ENCODE measurements at regions not wholly inside any gene's neighbourhood (a gene's known extent, or its start where the extent isn't known, plus 50 kb on each side); places are given as distances from the start of the nearest gene placed in this dataset.

DNA sequence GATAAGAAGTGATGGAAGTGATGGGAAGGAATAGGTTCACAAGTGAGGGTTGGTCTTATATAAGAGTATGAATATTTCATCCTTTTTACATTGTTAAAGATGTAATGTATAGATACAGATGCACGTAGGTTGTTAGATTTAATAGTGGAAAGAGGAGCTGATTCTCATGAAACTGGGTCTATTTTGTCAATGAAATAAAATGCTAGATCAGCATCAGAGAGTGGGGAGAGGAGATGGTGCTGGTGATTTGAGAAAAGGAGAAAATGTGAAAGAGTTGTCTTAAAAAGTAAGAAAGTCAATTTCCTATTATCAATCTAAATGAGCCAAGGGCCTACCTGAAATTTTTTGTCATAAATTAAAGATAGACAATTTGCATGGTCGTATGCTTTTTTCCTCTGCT lies 82.8 kb upstream of the FYN start:
- Histone ChIP-seq H3F3A (ENCODE audit: insufficient read depth) (no peaks in the 10 kb centered on the region), H3K4me2 (ENCODE audit: low read depth, low read length, poor library complexity, severe bottlenecking) (no peak overlapping the region), H3K36me3 (ENCODE audit: low read length) (no peaks in the 10 kb centered on the region), H3K27me3 (ENCODE audit: low read length) (no peaks in the 10 kb centered on the region), H3K9ac (ENCODE audit: low read length) (no peak overlapping the region), H3K4me3 (ENCODE audit: insufficient read depth, low read length, poor library complexity, severe bottlenecking) (no peak overlapping the region), H3K9me3 (ENCODE audit: insufficient read depth, low read length) (no peaks in the 10 kb centered on the region), H3K27ac (ENCODE audit: low read depth, low read length) (no peak overlapping the region), H4K20me1 (ENCODE audit: low read depth, low read length) (no peaks in the 10 kb centered on the region), H2AFZ (ENCODE audit: low read depth, low read length, severe bottlenecking) (no peak overlapping the region), H3K9me2 (replicated peaks; ENCODE audit: insufficient read depth, low read length) (no peaks in the 10 kb centered on the region), H3K79me2 (ENCODE audit: insufficient read depth, low read length) (no peaks in the 10 kb centered on the region)
- TF ChIP-seq, protein P1, sequence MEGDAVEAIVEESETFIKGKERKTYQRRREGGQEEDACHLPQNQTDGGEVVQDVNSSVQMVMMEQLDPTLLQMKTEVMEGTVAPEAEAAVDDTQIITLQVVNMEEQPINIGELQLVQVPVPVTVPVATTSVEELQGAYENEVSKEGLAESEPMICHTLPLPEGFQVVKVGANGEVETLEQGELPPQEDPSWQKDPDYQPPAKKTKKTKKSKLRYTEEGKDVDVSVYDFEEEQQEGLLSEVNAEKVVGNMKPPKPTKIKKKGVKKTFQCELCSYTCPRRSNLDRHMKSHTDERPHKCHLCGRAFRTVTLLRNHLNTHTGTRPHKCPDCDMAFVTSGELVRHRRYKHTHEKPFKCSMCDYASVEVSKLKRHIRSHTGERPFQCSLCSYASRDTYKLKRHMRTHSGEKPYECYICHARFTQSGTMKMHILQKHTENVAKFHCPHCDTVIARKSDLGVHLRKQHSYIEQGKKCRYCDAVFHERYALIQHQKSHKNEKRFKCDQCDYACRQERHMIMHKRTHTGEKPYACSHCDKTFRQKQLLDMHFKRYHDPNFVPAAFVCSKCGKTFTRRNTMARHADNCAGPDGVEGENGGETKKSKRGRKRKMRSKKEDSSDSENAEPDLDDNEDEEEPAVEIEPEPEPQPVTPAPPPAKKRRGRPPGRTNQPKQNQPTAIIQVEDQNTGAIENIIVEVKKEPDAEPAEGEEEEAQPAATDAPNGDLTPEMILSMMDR (IDR thresholded peaks at IDR 0.05; ENCODE audit: insufficient read depth, low read length, poor library complexity, severe bottlenecking), result no peak
- TF ChIP-seq EZH2phosphoT487 (conservative IDR thresholded peaks at IDR 0.05; ENCODE audit: low read length), result no peak

DNA sequence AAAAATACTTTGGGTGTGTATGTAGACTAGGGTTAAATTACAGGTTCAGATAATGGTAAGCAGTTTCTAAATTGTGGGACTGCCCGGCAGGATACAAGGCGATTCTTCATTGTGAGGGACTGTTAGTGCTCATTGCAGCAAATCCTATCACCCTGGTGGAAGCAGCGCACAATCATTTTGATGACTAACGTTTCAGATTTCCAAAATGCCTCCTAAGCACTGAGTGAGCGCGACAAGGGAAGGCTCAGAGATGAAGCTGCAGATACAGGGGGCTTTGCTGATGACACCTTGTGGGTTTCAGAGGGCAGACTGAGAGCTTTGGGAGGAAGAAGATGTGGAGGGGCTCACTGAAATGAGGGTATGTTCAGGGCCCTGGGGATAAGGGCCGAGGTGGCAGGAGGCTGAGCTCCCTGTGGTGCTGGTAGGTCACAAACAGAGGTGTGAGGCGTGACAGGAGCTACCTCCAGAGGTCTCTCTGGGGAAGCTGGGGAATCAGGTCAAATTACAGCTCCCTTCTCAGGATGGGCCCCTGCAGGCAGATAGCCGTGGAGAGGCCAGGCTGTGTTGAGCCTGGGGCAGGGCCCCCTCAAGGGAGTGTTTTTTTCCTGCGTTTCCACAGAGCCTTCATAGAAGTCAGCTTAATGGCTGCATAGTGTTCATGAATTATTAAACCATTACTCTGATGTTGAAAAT lies 84.5 kb upstream of the FYN start:
- TF ChIP-seq EZH2phosphoT487 (conservative IDR thresholded peaks at IDR 0.05; ENCODE audit: low read length), result no peak
- TF ChIP-seq, protein P1 (IDR thresholded peaks at IDR 0.05; ENCODE audit: insufficient read depth, low read length, poor library complexity, severe bottlenecking), result no peak
- Histone ChIP-seq H3K9me2 (replicated peaks; ENCODE audit: insufficient read depth, low read length) (no peaks in the 10 kb centered on the region), H3K4me2 (ENCODE audit: low read depth, low read length, poor library complexity, severe bottlenecking) (no peak overlapping the region), H3K27me3 (ENCODE audit: low read length) (no peaks in the 10 kb centered on the region), H3K9ac (ENCODE audit: low read length) (no peak overlapping the region), H2AFZ (ENCODE audit: low read depth, low read length, severe bottlenecking) (no peak overlapping the region), H3K9me3 (ENCODE audit: insufficient read depth, low read length) (no peaks in the 10 kb centered on the region), H3K36me3 (ENCODE audit: low read length) (no peaks in the 10 kb centered on the region), H3K79me2 (ENCODE audit: insufficient read depth, low read length) (no peaks in the 10 kb centered on the region), H4K20me1 (ENCODE audit: low read depth, low read length) (no peaks in the 10 kb centered on the region), H3K27ac (ENCODE audit: low read depth, low read length) (no peak overlapping the region), H3K4me3 (ENCODE audit: insufficient read depth, low read length, poor library complexity, severe bottlenecking) (no peak overlapping the region), H3F3A (ENCODE audit: insufficient read depth) (no peaks in the 10 kb centered on the region)

DNA sequence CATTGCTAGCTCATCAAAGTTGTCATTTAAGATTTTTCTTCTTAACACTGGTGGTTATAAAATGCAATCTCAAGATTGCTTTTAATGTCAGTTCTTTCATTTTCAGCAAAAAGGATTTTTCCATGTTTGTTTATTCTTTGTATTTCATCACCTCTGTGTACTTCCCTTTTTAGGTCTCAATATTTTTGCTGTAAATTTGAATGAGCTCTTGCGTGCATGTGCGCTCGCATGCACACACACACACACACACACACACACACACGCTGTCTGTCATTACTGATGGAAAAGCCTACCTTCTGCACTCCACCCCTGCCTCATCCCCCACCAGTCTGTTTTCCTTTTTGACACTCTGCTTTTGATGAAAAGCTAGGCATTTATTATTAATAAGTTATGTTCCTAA lies 85.3 kb upstream of the FYN start:
- H3K9ac ChIP-seq (ENCODE audit: low read length), result no peak overlapping the region
- H3K27ac ChIP-seq (ENCODE audit: low read depth, low read length), result no peak overlapping the region
- H3K9me2 ChIP-seq (replicated peaks; ENCODE audit: insufficient read depth, low read length), result no peaks in the 10 kb centered on the region
- H4K20me1 ChIP-seq (ENCODE audit: low read depth, low read length), result no peaks in the 10 kb centered on the region
- no peak overlapping the region for H3K4me2 ChIP-seq (ENCODE audit: low read depth, low read length, poor library complexity, severe bottlenecking)
- no peaks in the 10 kb centered on the region for H3F3A ChIP-seq (ENCODE audit: insufficient read depth)
- TF ChIP-seq EZH2phosphoT487 (conservative IDR thresholded peaks at IDR 0.05; ENCODE audit: low read length), result no peak
- TF ChIP-seq, protein P1 (IDR thresholded peaks at IDR 0.05; ENCODE audit: insufficient read depth, low read length, poor library complexity, severe bottlenecking), result no peak
- no peak overlapping the region for H3K4me3 ChIP-seq (ENCODE audit: insufficient read depth, low read length, poor library complexity, severe bottlenecking)
- no peaks in the 10 kb centered on the region for H3K36me3 ChIP-seq (ENCODE audit: low read length)
- no peaks in the 10 kb centered on the region for H3K27me3 ChIP-seq (ENCODE audit: low read length)
- no peak overlapping the region for H2AFZ ChIP-seq (ENCODE audit: low read depth, low read length, severe bottlenecking)
- no peaks in the 10 kb centered on the region for H3K9me3 ChIP-seq (ENCODE audit: insufficient read depth, low read length)
- H3K79me2 ChIP-seq (ENCODE audit: insufficient read depth, low read length), result no peaks in the 10 kb centered on the region

All from SU-DHL-6 (cell line).